ENCODE measurements at regions not wholly inside any gene's neighbourhood (a gene's known extent, or its start where the extent isn't known, plus 50 kb on each side); places are given as distances from the start of the nearest gene placed in this dataset.

GRCh38 chr2:194260185-194260584, 1396.8 kb upstream of the SLC39A10 start:
- no peak overlapping the region for H3K27ac ChIP-seq (ENCODE audit: low read length)

DNA sequence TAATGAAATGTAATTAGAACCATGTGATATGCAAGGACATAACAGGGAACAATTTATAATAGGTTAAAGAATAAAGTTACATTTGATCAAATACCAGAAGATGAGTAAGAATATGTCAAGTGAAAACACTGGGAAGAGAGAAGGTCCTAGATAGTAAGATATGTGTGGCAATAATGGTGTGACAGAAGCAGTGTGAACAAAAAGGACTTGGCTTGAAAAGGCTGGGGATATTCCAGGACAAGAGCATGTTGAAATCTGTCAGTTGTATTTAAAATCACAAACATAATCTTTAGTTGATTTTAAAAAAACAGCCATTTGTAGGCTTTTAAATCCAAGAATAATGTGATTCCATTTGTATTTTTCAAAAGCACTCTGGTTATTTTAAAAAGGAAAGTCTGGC, 1399.9 kb upstream of the SLC39A10 start:
- Histone ChIP-seq H3K27ac (ENCODE audit: low read length) (no peak overlapping the region), H3K9ac (ENCODE audit: low read length) (no peak overlapping the region), H3K4me1 (ENCODE audit: control insufficient read depth, low read depth, low read length) (no peaks in the 10 kb centered on the region), H3K27me3 (ENCODE audit: control insufficient read depth, insufficient read depth, low read length) (no peaks in the 10 kb centered on the region), H3K4me3 (ENCODE audit: low read length) (no peak overlapping the region), H3K36me3 (ENCODE audit: control insufficient read depth, low read depth, low read length) (no peaks in the 10 kb centered on the region), H3K9me3 (ENCODE audit: control insufficient read depth, low read depth, low read length) (no peaks in the 10 kb centered on the region)

More at GRCh38 chr2:194260185-194260584, 1396.8 kb upstream of the SLC39A10 start:
- no peak overlapping the region for H3K4me3 ChIP-seq (ENCODE audit: low read length)
- H3K36me3 ChIP-seq (ENCODE audit: control insufficient read depth, low read depth, low read length), result no peaks in the 10 kb centered on the region
- no peaks in the 10 kb centered on the region for H3K27me3 ChIP-seq (ENCODE audit: control insufficient read depth, insufficient read depth, low read length)
- no peaks in the 10 kb centered on the region for H3K9me3 ChIP-seq (ENCODE audit: control insufficient read depth, low read depth, low read length)
- no peak overlapping the region for H3K9ac ChIP-seq (ENCODE audit: low read length)
- H3K4me1 ChIP-seq (ENCODE audit: control insufficient read depth, low read depth, low read length), result no peaks in the 10 kb centered on the region

DNA sequence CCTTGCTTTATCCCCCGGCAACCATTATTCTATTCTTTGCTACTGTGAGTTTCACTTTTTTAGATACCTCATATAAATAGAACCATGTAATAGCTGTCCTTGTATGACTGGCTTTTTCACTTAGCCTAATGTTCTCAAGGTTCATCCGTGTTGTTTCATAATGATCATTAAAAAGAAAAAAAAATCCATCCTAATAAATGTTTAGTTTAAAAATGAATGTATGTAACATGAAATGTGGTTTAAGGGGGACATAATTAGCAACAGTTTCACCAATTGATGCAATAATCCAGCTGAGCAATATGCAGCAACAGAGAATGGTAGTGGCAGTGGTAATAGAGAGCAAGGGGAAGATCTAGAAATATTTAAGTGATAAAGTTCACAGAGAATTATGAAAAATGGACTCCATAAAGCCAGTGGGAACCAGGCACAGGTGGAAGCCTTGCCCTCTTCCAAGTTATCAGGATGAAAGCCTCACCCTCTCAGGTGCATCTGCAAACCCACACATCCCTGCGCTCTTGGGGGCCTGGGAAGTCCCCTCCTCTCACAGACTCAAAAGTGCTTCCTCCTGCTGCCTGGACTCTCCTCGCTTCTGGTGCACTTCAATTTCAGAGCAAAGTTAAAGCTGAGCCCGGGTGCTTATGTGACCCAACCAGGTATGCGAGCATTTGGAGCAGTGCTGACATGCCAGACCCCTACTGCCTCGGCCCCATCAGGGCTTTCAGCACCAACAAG, 1403.3 kb upstream of the SLC39A10 start:
- H3K27ac ChIP-seq (ENCODE audit: low read length), result no peak overlapping the region
- H3K4me1 ChIP-seq (ENCODE audit: control insufficient read depth, low read depth, low read length), result no peaks in the 10 kb centered on the region
- H3K4me3 ChIP-seq (ENCODE audit: low read length), result no peak overlapping the region
- no peaks in the 10 kb centered on the region for H3K27me3 ChIP-seq (ENCODE audit: control insufficient read depth, insufficient read depth, low read length)
- H3K36me3 ChIP-seq (ENCODE audit: control insufficient read depth, low read depth, low read length), result no peaks in the 10 kb centered on the region
- no peak overlapping the region for H3K9ac ChIP-seq (ENCODE audit: low read length)
- no peaks in the 10 kb centered on the region for H3K9me3 ChIP-seq (ENCODE audit: control insufficient read depth, low read depth, low read length)

DNA sequence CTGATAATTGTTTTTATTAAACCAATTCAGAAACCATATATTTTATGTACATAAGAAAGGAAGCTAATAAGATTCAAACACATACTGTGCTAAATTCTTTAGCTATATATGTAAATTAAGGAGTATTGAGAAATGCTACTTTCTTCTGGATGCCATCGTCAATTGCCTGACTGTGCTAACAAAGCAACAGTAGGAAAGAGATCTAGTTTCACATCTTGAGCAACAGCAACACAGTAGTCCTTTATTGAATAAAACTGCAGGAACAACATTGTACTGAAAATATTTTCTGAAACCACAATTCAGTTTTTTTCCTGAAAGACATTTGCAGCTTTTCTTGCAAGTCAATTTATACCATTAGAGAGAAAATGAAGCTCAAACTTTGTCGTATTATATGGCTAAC, 1404.9 kb upstream of the SLC39A10 start:
- Histone ChIP-seq H3K4me3 (ENCODE audit: low read length) (no peak overlapping the region), H3K9ac (ENCODE audit: low read length) (no peak overlapping the region), H3K27ac (ENCODE audit: low read length) (no peak overlapping the region), H3K27me3 (ENCODE audit: control insufficient read depth, insufficient read depth, low read length) (no peaks in the 10 kb centered on the region), H3K36me3 (ENCODE audit: control insufficient read depth, low read depth, low read length) (no peaks in the 10 kb centered on the region), H3K9me3 (ENCODE audit: control insufficient read depth, low read depth, low read length) (no peaks in the 10 kb centered on the region), H3K4me1 (ENCODE audit: control insufficient read depth, low read depth, low read length) (no peaks in the 10 kb centered on the region)

DNA sequence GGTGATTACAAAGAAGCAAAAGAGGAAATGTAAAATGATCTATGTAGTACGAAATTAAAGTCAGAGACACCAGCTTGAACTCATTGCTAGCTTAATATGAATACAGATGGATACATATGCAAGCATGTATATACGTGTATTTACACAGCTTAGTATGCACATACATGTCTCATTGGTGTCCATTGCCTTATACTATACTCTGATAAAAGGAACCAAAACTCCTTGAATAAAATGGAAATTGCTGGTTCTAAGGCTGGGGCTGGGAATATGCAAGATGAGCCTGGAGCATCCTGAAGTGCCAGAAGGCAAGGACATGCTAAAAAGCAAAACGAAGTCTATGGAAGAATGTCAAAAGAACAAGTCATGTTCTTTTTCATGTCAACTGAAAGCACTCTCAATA, 1424.4 kb upstream of the SLC39A10 start:
- no peak overlapping the region for H3K4me3 ChIP-seq (ENCODE audit: low read length)
- no peaks in the 10 kb centered on the region for H3K9me3 ChIP-seq (ENCODE audit: control insufficient read depth, low read depth, low read length)
- no peaks in the 10 kb centered on the region for H3K36me3 ChIP-seq (ENCODE audit: control insufficient read depth, low read depth, low read length)
- H3K27ac ChIP-seq (ENCODE audit: low read length), result no peak overlapping the region
- H3K9ac ChIP-seq (ENCODE audit: low read length), result no peak overlapping the region
- H3K4me1 ChIP-seq (ENCODE audit: control insufficient read depth, low read depth, low read length), result no peaks in the 10 kb centered on the region
- H3K27me3 ChIP-seq (ENCODE audit: control insufficient read depth, insufficient read depth, low read length), result no peaks in the 10 kb centered on the region

DNA sequence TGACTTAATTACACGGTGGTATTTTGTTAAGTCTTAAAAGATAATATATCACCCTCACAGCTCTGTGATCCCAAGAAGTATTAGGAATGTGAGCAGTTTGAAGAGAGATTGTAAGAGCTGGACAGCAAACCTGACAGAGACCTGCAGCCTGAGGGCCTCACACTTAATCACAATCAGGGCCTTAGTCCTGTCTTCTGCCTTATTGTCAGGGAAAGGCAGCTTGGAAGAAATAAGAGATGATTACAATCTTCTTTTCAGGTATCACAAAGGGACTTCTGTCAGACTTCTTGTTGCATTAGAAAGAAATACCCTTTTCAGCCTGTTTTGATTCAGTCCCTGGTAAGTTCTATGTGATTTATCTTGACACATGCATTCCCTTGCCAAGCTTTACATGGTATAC, 1433.8 kb upstream of the SLC39A10 start:
- Histone ChIP-seq H3K27ac (ENCODE audit: low read length) (no peak overlapping the region), H3K4me1 (ENCODE audit: control insufficient read depth, low read depth, low read length) (peaks cover 9% of the 10 kb centered on the region), H3K27me3 (ENCODE audit: control insufficient read depth, insufficient read depth, low read length) (no peaks in the 10 kb centered on the region), H3K36me3 (ENCODE audit: control insufficient read depth, low read depth, low read length) (no peaks in the 10 kb centered on the region), H3K9ac (ENCODE audit: low read length) (no peak overlapping the region), H3K4me3 (ENCODE audit: low read length) (no peak overlapping the region), H3K9me3 (ENCODE audit: control insufficient read depth, low read depth, low read length) (no peaks in the 10 kb centered on the region)

DNA sequence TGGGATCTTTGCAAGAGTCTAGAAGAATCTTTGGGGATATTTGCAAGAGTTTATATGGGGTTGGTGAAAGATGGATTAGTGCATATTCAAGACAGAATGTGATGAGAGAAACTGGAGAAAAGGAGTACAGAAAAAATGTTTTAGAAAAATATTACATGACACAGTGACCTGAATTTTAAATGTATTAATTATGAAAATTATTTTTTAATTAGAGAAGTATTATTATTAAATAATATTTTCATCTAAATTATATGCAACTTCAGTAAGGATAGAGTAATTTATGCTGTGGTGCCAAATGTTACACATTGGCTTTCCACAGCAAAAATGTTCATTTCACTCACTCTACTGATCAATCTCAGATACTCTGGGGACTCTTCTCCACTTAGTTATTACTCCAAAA, 1442.8 kb upstream of the SLC39A10 start:
- no peak overlapping the region for H3K4me3 ChIP-seq (ENCODE audit: low read length)
- no peaks in the 10 kb centered on the region for H3K27me3 ChIP-seq (ENCODE audit: control insufficient read depth, insufficient read depth, low read length)
- no peak overlapping the region for H3K27ac ChIP-seq (ENCODE audit: low read length)
- H3K4me1 ChIP-seq (ENCODE audit: control insufficient read depth, low read depth, low read length), result no peaks in the 10 kb centered on the region
- H3K9me3 ChIP-seq (ENCODE audit: control insufficient read depth, low read depth, low read length), result no peaks in the 10 kb centered on the region
- H3K36me3 ChIP-seq (ENCODE audit: control insufficient read depth, low read depth, low read length), result no peaks in the 10 kb centered on the region
- no peak overlapping the region for H3K9ac ChIP-seq (ENCODE audit: low read length)

GRCh38 chr2:194205568-194206227, 1451.3 kb upstream of the SLC39A10 start:
- Histone ChIP-seq H3K27me3 (ENCODE audit: control insufficient read depth, insufficient read depth, low read length) (no peaks in the 10 kb centered on the region), H3K27ac (ENCODE audit: low read length) (no peak overlapping the region), H3K9ac (ENCODE audit: low read length) (no peak overlapping the region), H3K4me3 (ENCODE audit: low read length) (no peak overlapping the region), H3K36me3 (ENCODE audit: control insufficient read depth, low read depth, low read length) (no peaks in the 10 kb centered on the region), H3K9me3 (ENCODE audit: control insufficient read depth, low read depth, low read length) (no peaks in the 10 kb centered on the region), H3K4me1 (ENCODE audit: control insufficient read depth, low read depth, low read length) (no peaks in the 10 kb centered on the region)

DNA sequence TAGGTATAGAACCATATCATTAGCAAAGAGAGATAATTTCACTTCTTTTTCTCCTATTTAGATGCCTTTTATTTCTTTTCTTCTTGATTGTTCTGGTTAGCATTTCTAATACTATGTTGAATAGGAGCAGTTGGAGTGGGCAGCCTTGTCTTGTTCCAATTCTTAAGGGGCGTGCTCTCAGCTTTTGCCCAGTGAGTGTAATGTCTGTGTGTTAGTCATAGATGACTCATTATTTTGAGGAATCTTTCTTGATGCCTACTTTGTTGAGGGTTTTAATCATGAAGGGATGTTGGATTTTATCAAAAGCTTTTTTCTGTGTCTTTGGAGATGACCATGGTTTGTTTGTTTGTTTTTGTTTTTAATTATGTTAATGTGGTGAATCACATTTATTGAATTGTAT, 1453.1 kb upstream of the SLC39A10 start:
- no peaks in the 10 kb centered on the region for H3K4me1 ChIP-seq (ENCODE audit: control insufficient read depth, low read depth, low read length)
- H3K27ac ChIP-seq (ENCODE audit: low read length), result no peak overlapping the region
- H3K9me3 ChIP-seq (ENCODE audit: control insufficient read depth, low read depth, low read length), result no peaks in the 10 kb centered on the region
- no peak overlapping the region for H3K4me3 ChIP-seq (ENCODE audit: low read length)
- H3K36me3 ChIP-seq (ENCODE audit: control insufficient read depth, low read depth, low read length), result no peaks in the 10 kb centered on the region
- no peak overlapping the region for H3K9ac ChIP-seq (ENCODE audit: low read length)
- H3K27me3 ChIP-seq (ENCODE audit: control insufficient read depth, insufficient read depth, low read length), result no peaks in the 10 kb centered on the region

GRCh38 chr2:194182888-194183287, 1474.1 kb upstream of the SLC39A10 start:
- H3K4me3 ChIP-seq (ENCODE audit: low read length), result no peak overlapping the region
- no peaks in the 10 kb centered on the region for H3K4me1 ChIP-seq (ENCODE audit: control insufficient read depth, low read depth, low read length)
- no peaks in the 10 kb centered on the region for H3K9me3 ChIP-seq (ENCODE audit: control insufficient read depth, low read depth, low read length)
- no peaks in the 10 kb centered on the region for H3K27me3 ChIP-seq (ENCODE audit: control insufficient read depth, insufficient read depth, low read length)
- H3K36me3 ChIP-seq (ENCODE audit: control insufficient read depth, low read depth, low read length), result no peaks in the 10 kb centered on the region
- H3K9ac ChIP-seq (ENCODE audit: low read length), result no peak overlapping the region
- no peak overlapping the region for H3K27ac ChIP-seq (ENCODE audit: low read length)

DNA sequence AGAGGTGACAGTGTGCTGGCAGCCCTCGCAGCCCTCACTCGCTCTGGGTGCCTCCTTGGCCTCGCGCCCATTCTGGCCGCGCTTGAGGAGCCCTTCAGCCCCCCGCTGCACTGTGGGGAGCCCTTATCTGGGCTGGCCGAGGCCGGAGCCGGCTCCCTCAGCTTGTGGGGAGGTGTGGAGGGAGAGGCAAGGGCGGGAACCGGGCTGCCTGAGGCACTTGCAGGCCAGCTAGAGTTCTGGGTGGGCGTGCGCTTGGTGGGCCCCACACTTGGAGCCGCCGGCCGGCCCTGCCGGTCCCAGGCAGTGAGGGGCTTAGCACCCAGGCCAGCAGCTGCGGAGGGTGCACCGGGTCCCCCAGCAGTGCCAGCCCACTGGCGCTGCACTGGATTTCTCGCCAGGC, 1480.9 kb upstream of the SLC39A10 start:
- H3K4me1 ChIP-seq (ENCODE audit: control insufficient read depth, low read depth, low read length), result no peaks in the 10 kb centered on the region
- no peak overlapping the region for H3K9ac ChIP-seq (ENCODE audit: low read length)
- H3K27ac ChIP-seq (ENCODE audit: low read length), result no peak overlapping the region
- no peak overlapping the region for H3K4me3 ChIP-seq (ENCODE audit: low read length)
- H3K9me3 ChIP-seq (ENCODE audit: control insufficient read depth, low read depth, low read length), result peaks cover 2% of the 10 kb centered on the region
- no peaks in the 10 kb centered on the region for H3K36me3 ChIP-seq (ENCODE audit: control insufficient read depth, low read depth, low read length)
- H3K27me3 ChIP-seq (ENCODE audit: control insufficient read depth, insufficient read depth, low read length), result no peaks in the 10 kb centered on the region

DNA sequence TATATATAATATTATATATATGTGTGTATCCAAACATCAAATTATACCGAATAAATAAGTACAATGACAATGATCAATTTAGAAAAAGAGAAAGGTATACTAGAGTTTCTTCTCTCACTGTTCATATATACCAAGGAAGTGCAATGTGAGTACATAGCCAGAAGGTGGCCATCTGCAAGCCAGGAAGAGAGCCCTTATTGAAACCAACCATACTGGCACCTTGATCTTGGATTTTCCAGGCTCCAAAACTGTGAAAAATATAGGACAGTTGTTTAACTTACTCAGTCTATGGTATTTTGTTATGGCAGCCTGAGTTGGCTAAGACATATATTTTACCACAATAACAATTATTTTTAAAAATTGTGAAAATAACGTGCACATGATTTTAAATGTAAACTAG, 1490.2 kb upstream of the SLC39A10 start:
- Histone ChIP-seq H3K36me3 (ENCODE audit: control insufficient read depth, low read depth, low read length) (no peaks in the 10 kb centered on the region), H3K27me3 (ENCODE audit: control insufficient read depth, insufficient read depth, low read length) (no peaks in the 10 kb centered on the region), H3K9me3 (ENCODE audit: control insufficient read depth, low read depth, low read length) (no peaks in the 10 kb centered on the region), H3K27ac (ENCODE audit: low read length) (no peak overlapping the region), H3K4me1 (ENCODE audit: control insufficient read depth, low read depth, low read length) (no peaks in the 10 kb centered on the region), H3K9ac (ENCODE audit: low read length) (no peak overlapping the region), H3K4me3 (ENCODE audit: low read length) (no peak overlapping the region)
